ENCODE measurements at regions not wholly inside any gene's neighbourhood (a gene's known extent, or its start where the extent isn't known, plus 50 kb on each side); places are given as distances from the start of the nearest gene placed in this dataset.
"Not testable (repeated sequence)": the region's sequence is repeated elsewhere in the genome, so short reads cannot be mapped to it uniquely, and the experiment has no call there.

- DNase-seq (ENCODE audit: low read depth, low spot score), result no peak
Measured at GRCh38 chr14:22200977-22201605, 387.9 kb downstream of the DAD1 start.

- DNase-seq (ENCODE audit: low read depth, low spot score), result not testable (repeated sequence)
Measured at GRCh38 chr14:22200131-22200530, 388.9 kb downstream of the DAD1 start.

GRCh38 chr14:22194664-22195063 is 394.4 kb downstream of the DAD1 start:
- DNase-seq (ENCODE audit: low read depth, low spot score), result no peak

- no peak for DNase-seq (ENCODE audit: low read depth, low spot score)
Measured at GRCh38 chr14:22190411-22191191, 398.4 kb downstream of the DAD1 start.

GRCh38 chr14:22189881-22190280 is 399.1 kb downstream of the DAD1 start:
- no peak for DNase-seq (ENCODE audit: low read depth, low spot score)

- DNase-seq (ENCODE audit: low read depth, low spot score), result no peak
Measured at GRCh38 chr14:22188318-22188717, 400.7 kb downstream of the DAD1 start.

- DNase-seq (ENCODE audit: low read depth, low spot score), result no peak
Measured at GRCh38 chr14:22185789-22186188, 403.2 kb downstream of the DAD1 start.

- no peak for DNase-seq (ENCODE audit: low read depth, low spot score)
Measured at GRCh38 chr14:22185191-22185590, 403.8 kb downstream of the DAD1 start.

- no peak for DNase-seq (ENCODE audit: low read depth, low spot score)
Measured at GRCh38 chr14:22184830-22185168, 404.2 kb downstream of the DAD1 start.

GRCh38 chr14:22184157-22184829 is 404.7 kb downstream of the DAD1 start:
- no peak for DNase-seq (ENCODE audit: low read depth, low spot score)

- no peak for DNase-seq (ENCODE audit: low read depth, low spot score)
Measured at GRCh38 chr14:22180045-22180444, 409.0 kb downstream of the DAD1 start.

GRCh38 chr14:22179190-22179589 is 409.8 kb downstream of the DAD1 start:
- no peak for DNase-seq (ENCODE audit: low read depth, low spot score)

GRCh38 chr14:22178333-22178839 is 410.6 kb downstream of the DAD1 start:
- no peak for DNase-seq (ENCODE audit: low read depth, low spot score)

- DNase-seq (ENCODE audit: low read depth, low spot score), result no peak
Measured at GRCh38 chr14:22177870-22178269, 411.2 kb downstream of the DAD1 start.

GRCh38 chr14:22176957-22177356 is 412.1 kb downstream of the DAD1 start:
- no peak for DNase-seq (ENCODE audit: low read depth, low spot score)

- not testable (repeated sequence) for DNase-seq (ENCODE audit: low read depth, low spot score)
Measured at GRCh38 chr14:22175278-22175558, 413.8 kb downstream of the DAD1 start.

GRCh38 chr14:22174412-22175277 is 414.4 kb downstream of the DAD1 start:
- DNase-seq (ENCODE audit: low read depth, low spot score), result no peak

- no peak for DNase-seq (ENCODE audit: low read depth, low spot score)
Measured at GRCh38 chr14:22168092-22168955, 420.7 kb downstream of the DAD1 start.

- no peak for DNase-seq (ENCODE audit: low read depth, low spot score)
Measured at GRCh38 chr14:22164616-22165015, 424.4 kb downstream of the DAD1 start.

- no peak for DNase-seq (ENCODE audit: low read depth, low spot score)
Measured at GRCh38 chr14:22163051-22163450, 426.0 kb downstream of the DAD1 start.

GRCh38 chr14:22159957-22160356 is 429.1 kb downstream of the DAD1 start:
- no peak for DNase-seq (ENCODE audit: low read depth, low spot score)

Data from activated naive CD8-positive, alpha-beta T cell treated with anti-CD3 and anti-CD28 coated beads, Interleukin-2, amount 50 U/mL, for 16 hours (primary cell).